Trophoblast cell (in vitro differentiated cells and primary cell): ENCODE measurements at regions not wholly inside any gene's neighbourhood (a gene's known extent, or its start where the extent isn't known, plus 50 kb on each side); places are given as distances from the start of the nearest gene placed in this dataset.

ENCODE experiments used
- DNase-seq, 2 donors: peaks; one replicate each; pipeline ENCODE4 v3.0.0-alpha.2; 2016
- H2AFZ ChIP-seq: 2 replicates; pipeline ENCODE4 v1.6.1; 2013; ENCODE audit warnings: low read length, moderate library complexity, mild to moderate bottlenecking; ENCODE audit not compliant: insufficient read depth, poor library complexity
- H2AK5ac ChIP-seq: 2 replicates; pipeline ENCODE4 v1.6.1; 2013; ENCODE audit warnings: mild to moderate bottlenecking, low read length
- H2BK120ac ChIP-seq: 2 replicates; pipeline ENCODE4 v1.6.1; 2013; ENCODE audit warnings: low read length, mild to moderate bottlenecking, moderate library complexity; ENCODE audit not compliant: insufficient read depth, poor library complexity
- H2BK12ac ChIP-seq: 2 replicates; pipeline ENCODE4 v1.6.1; 2013; ENCODE audit warnings: mild to moderate bottlenecking, low read length, moderate library complexity
- H2BK5ac ChIP-seq: 2 replicates; pipeline ENCODE4 v1.6.1; 2013; ENCODE audit warnings: low read length, low read depth, moderate library complexity, mild to moderate bottlenecking; ENCODE audit not compliant: poor library complexity
- H3K14ac ChIP-seq: 2 replicates; pipeline ENCODE4 v1.6.1; 2013; ENCODE audit warnings: mild to moderate bottlenecking, low read length
- H3K18ac ChIP-seq: 2 replicates; pipeline ENCODE4 v1.6.1; 2013; ENCODE audit warnings: mild to moderate bottlenecking, low read length
- H3K23ac ChIP-seq: 2 replicates; pipeline ENCODE4 v1.6.1; 2013; ENCODE audit warnings: low read length
- H3K27ac ChIP-seq: 2 replicates; pipeline ENCODE4 v1.5.1; 2013; ENCODE audit warnings: low read depth, mild to moderate bottlenecking, inconsistent platforms, low read length, moderate library complexity
- H3K27me3 ChIP-seq: 2 replicates; pipeline ENCODE4 v1.6.1; 2013; ENCODE audit warnings: inconsistent platforms, mild to moderate bottlenecking, low read length, moderate library complexity; ENCODE audit not compliant: insufficient read depth
- H3K36me3 ChIP-seq, 2 experiments: 1 replicate in 1 of 2; 2 replicates in 1 of 2; pipeline ENCODE4 v1.6.1; 2013; ENCODE audit warnings: low read length in 2 of 2, mild to moderate bottlenecking in 2 of 2, moderate library complexity in 1 of 2; ENCODE audit not compliant: insufficient read depth in 2 of 2, control insufficient read depth in 1 of 2
- H3K4ac ChIP-seq: 2 replicates; pipeline ENCODE4 v1.6.1; 2013; ENCODE audit warnings: low read depth, mild to moderate bottlenecking, low read length, moderate library complexity
- H3K4me1 ChIP-seq, 2 experiments: 1 replicate in 1 of 2; 2 replicates in 1 of 2; pipeline ENCODE4 v1.6.1; 2013; ENCODE audit warnings: low read length in 2 of 2, mild to moderate bottlenecking in 2 of 2, moderate library complexity in 1 of 2; ENCODE audit not compliant: insufficient read depth in 2 of 2, control insufficient read depth in 1 of 2
- H3K4me2 ChIP-seq: 2 replicates; pipeline ENCODE4 v1.6.1; 2013; ENCODE audit warnings: inconsistent platforms, mild to moderate bottlenecking, low read length, moderate library complexity
- H3K4me3 ChIP-seq: 2 replicates; pipeline ENCODE4 v1.5.1; 2013; ENCODE audit warnings: mild to moderate bottlenecking, low read depth, low read length, inconsistent platforms
- H3K79me1 ChIP-seq: one replicate; pipeline ENCODE4 v1.6.1; 2013; ENCODE audit warnings: low read length
- H3K79me2 ChIP-seq: 2 replicates; pipeline ENCODE4 v1.6.1; 2013; ENCODE audit warnings: low read length, mild to moderate bottlenecking; ENCODE audit not compliant: control insufficient read depth, insufficient read depth, poor library complexity
- H3K9ac ChIP-seq: 2 replicates; pipeline ENCODE4 v1.6.1; 2013; ENCODE audit warnings: mild to moderate bottlenecking, low read length
- H3K9me3 ChIP-seq: 2 replicates; pipeline ENCODE4 v1.6.1; 2013; ENCODE audit warnings: low read depth, mild to moderate bottlenecking, control low read depth, inconsistent platforms, low read length; ENCODE audit not compliant: insufficient read depth
- H4K12ac ChIP-seq: 2 replicates; pipeline ENCODE4 v1.6.1; 2013; ENCODE audit warnings: low read depth, mild to moderate bottlenecking, low read length, moderate library complexity
- H4K8ac ChIP-seq: 2 replicates; pipeline ENCODE4 v1.6.1; 2013; ENCODE audit warnings: low read depth, mild to moderate bottlenecking, low read length, moderate library complexity
- H4K91ac ChIP-seq: one replicate; pipeline ENCODE4 v1.6.1; 2013; ENCODE audit warnings: low read depth, mild to moderate bottlenecking, low read length, moderate library complexity
- WGBS: extraction: QIAGEN DNeasy Blood & Tissue Kit; methylation state at CpG from one replicate; pipeline ENCODE4 v1.1.7; 2013; ENCODE audit warnings: missing lambda C conversion rate; ENCODE audit not compliant: insufficient read length, insufficient coverage; ENCODE audit errors: extremely low coverage; 5-methylcytosine and 5-hydroxymethylcytosine counted together

- Histone ChIP-seq H3K4me3 (no peak overlapping the region), H2BK120ac (no peak overlapping the region), H3K4me1 (no peaks in the 10 kb centered on the region), H3K79me1 (no peaks in the 10 kb centered on the region), H3K27ac (no peak overlapping the region), H3K14ac (no peak overlapping the region), H3K27me3 (no peaks in the 10 kb centered on the region), H3K23ac (no peak overlapping the region), H4K12ac (no peak overlapping the region), H3K36me3 (no peaks in the 10 kb centered on the region), H2AFZ (no peak overlapping the region), H4K8ac (no peak overlapping the region), H4K91ac (no peak overlapping the region), H3K4ac (no peak overlapping the region), H3K4me2 (no peak overlapping the region), H3K18ac (no peak overlapping the region), H3K9ac (no peak overlapping the region), H2BK5ac (no peak overlapping the region), H2AK5ac (no peak overlapping the region), H3K9me3 (no peaks in the 10 kb centered on the region), H3K79me2 (no peaks in the 10 kb centered on the region), H2BK12ac (no peak overlapping the region)
- WGBS, result no CpG with 5 or more reads among the region's 17 CpGs
- no peak for DNase-seq
Measured at GRCh38 chr6:14844411-14844810, 401.5 kb upstream of the JARID2 start.

- no peak overlapping the region for H4K8ac ChIP-seq
- H3K27me3 ChIP-seq, result no peaks in the 10 kb centered on the region
- no CpG with 5 or more reads among the region's 3 CpGs for WGBS
- H3K4me1 ChIP-seq, result no peaks in the 10 kb centered on the region
- H3K36me3 ChIP-seq, result no peaks in the 10 kb centered on the region
- no peak overlapping the region for H2BK12ac ChIP-seq
- H3K4me2 ChIP-seq, result no peak overlapping the region
- no peaks in the 10 kb centered on the region for H3K79me1 ChIP-seq
- H3K4ac ChIP-seq, result no peak overlapping the region
- H2AFZ ChIP-seq, result no peak overlapping the region
- H3K14ac ChIP-seq, result no peak overlapping the region
- H4K12ac ChIP-seq, result no peak overlapping the region
- DNase-seq, result no peak
- no peaks in the 10 kb centered on the region for H3K79me2 ChIP-seq
- no peak overlapping the region for H4K91ac ChIP-seq
- no peak overlapping the region for H3K27ac ChIP-seq
- no peak overlapping the region for H2AK5ac ChIP-seq
- no peak overlapping the region for H2BK120ac ChIP-seq
- no peak overlapping the region for H3K18ac ChIP-seq
- no peak overlapping the region for H3K9ac ChIP-seq
- no peak overlapping the region for H3K23ac ChIP-seq
- H3K4me3 ChIP-seq, result no peak overlapping the region
- no peak overlapping the region for H2BK5ac ChIP-seq
- no peaks in the 10 kb centered on the region for H3K9me3 ChIP-seq
Measured at GRCh38 chr6:14848019-14848418, 397.9 kb upstream of the JARID2 start.

DNA sequence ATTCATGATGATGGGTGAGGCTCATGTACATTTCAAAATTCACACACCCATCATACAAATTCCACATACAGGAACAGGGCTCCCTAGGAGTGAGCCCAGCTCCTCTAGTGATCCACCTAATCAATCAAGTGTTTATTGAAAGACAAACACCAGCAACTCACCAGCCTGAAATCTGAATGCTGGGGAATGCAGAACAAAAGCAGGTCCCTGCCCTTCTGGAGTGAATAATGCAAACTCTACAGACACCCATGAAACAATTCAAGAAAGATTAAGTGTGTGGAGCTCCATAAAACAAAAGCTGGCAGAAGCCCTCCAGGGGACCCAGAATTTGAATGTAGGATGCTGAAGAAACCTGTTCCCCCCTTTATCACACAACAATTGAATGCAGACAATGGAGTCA, 396.7 kb upstream of the JARID2 start:
- H2BK120ac ChIP-seq, result no peak overlapping the region
- no peak overlapping the region for H3K27ac ChIP-seq
- no peak overlapping the region for H2BK5ac ChIP-seq
- no peaks in the 10 kb centered on the region for H3K79me1 ChIP-seq
- no peaks in the 10 kb centered on the region for H3K36me3 ChIP-seq
- H3K79me2 ChIP-seq, result no peaks in the 10 kb centered on the region
- no peak overlapping the region for H3K18ac ChIP-seq
- H3K4ac ChIP-seq, result no peak overlapping the region
- no peak overlapping the region for H4K8ac ChIP-seq
- H4K91ac ChIP-seq, result no peak overlapping the region
- no peak overlapping the region for H3K14ac ChIP-seq
- H3K4me1 ChIP-seq, result no peaks in the 10 kb centered on the region
- H2AFZ ChIP-seq, result no peak overlapping the region
- no peaks in the 10 kb centered on the region for H3K27me3 ChIP-seq
- H2AK5ac ChIP-seq, result no peak overlapping the region
- no peak for DNase-seq
- no peak overlapping the region for H3K4me3 ChIP-seq
- H3K9me3 ChIP-seq, result no peaks in the 10 kb centered on the region
- no peak overlapping the region for H3K9ac ChIP-seq
- no peak overlapping the region for H4K12ac ChIP-seq
- H3K4me2 ChIP-seq, result no peak overlapping the region
- no peak overlapping the region for H2BK12ac ChIP-seq
- no peak overlapping the region for H3K23ac ChIP-seq

GRCh38 chr6:14851281-14851680, 394.6 kb upstream of the JARID2 start:
- Histone ChIP-seq H2AFZ (no peak overlapping the region), H2BK120ac (no peak overlapping the region), H2BK12ac (no peak overlapping the region), H3K4me1 (no peaks in the 10 kb centered on the region), H3K79me1 (no peaks in the 10 kb centered on the region), H3K4ac (no peak overlapping the region), H3K27ac (no peak overlapping the region), H3K79me2 (no peaks in the 10 kb centered on the region), H3K27me3 (no peaks in the 10 kb centered on the region), H3K9me3 (no peaks in the 10 kb centered on the region), H4K12ac (no peak overlapping the region), H2AK5ac (no peak overlapping the region), H3K18ac (no peak overlapping the region), H4K91ac (no peak overlapping the region), H3K4me3 (no peak overlapping the region), H3K4me2 (no peak overlapping the region), H2BK5ac (no peak overlapping the region), H3K23ac (no peak overlapping the region), H4K8ac (no peak overlapping the region), H3K9ac (no peak overlapping the region), H3K36me3 (no peaks in the 10 kb centered on the region), H3K14ac (no peak overlapping the region)
- WGBS, result no CpG with 5 or more reads among the region's 8 CpGs
- DNase-seq, result peak in 1 of 2 donors; percentile 78

DNA sequence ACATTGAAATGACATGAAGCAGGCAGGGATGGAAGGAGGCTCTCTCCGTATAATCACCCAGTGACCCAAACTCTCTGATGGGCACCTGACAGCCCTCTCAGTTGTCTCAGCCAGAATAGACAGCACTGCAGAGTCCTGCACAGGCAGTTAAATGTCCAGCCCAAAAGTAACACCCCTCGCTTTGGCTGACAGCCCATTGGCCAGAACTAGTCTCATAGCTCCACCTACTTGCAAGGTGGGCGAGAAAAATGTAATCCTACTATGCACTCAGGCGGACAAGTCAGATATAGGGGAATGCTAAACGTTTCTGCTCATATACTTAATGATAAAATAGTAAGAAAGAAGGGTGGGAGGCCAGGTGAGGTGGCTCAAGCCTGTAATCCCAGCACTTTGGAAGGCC, 393.5 kb upstream of the JARID2 start:
- no CpG with 5 or more reads among the region's 5 CpGs for WGBS
- no peak overlapping the region for H4K91ac ChIP-seq
- no peaks in the 10 kb centered on the region for H3K4me1 ChIP-seq
- no peak overlapping the region for H4K12ac ChIP-seq
- no peak overlapping the region for H2BK120ac ChIP-seq
- no peak overlapping the region for H3K14ac ChIP-seq
- no peak overlapping the region for H2BK12ac ChIP-seq
- no peaks in the 10 kb centered on the region for H3K79me1 ChIP-seq
- no peak overlapping the region for H3K9ac ChIP-seq
- no peak overlapping the region for H3K18ac ChIP-seq
- H3K79me2 ChIP-seq, result no peaks in the 10 kb centered on the region
- no peaks in the 10 kb centered on the region for H3K27me3 ChIP-seq
- no peak for DNase-seq
- no peak overlapping the region for H2BK5ac ChIP-seq
- no peak overlapping the region for H3K4ac ChIP-seq
- no peak overlapping the region for H2AK5ac ChIP-seq
- no peaks in the 10 kb centered on the region for H3K9me3 ChIP-seq
- H3K23ac ChIP-seq, result no peak overlapping the region
- no peak overlapping the region for H3K27ac ChIP-seq
- no peak overlapping the region for H4K8ac ChIP-seq
- no peak overlapping the region for H3K4me3 ChIP-seq
- no peak overlapping the region for H3K4me2 ChIP-seq
- H3K36me3 ChIP-seq, result no peaks in the 10 kb centered on the region
- H2AFZ ChIP-seq, result no peak overlapping the region
